ENCODE measurements at regions not wholly inside any gene's neighbourhood (a gene's known extent, or its start where the extent isn't known, plus 50 kb on each side); places are given as distances from the start of the nearest gene placed in this dataset.

DNA sequence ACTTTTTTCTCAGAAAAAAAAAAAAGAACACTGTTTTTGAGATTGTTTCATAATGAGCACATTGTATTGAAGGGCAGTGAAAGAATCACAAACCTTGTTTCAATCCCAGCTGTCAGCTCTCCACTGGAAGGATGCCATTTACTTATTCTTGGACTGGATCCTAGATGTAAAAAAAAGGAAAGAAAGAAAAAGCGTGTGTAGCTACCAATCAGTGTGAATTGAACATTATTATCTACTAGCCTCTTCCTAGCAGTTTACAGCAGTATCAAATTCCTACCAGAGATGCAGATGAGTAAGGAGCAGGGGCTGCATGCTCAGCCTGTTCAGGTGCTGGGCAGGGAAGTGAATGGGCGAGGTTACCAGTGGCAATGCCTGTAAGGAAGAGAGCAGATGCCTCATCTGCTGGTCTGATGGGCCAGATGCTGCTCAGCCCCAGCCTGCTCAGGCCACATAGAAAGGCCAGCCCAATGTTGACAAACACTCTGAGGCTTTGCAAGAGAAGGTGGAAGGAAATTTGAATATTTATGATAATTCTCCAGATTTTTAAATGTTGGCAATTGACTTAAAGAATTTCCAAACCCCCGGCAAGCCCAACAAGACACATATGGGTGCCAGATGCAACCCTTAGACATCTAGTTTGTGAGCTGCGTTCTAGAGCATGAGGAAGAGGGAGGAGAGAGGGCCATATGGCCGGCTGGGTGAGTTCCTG lies 189.5 kb downstream of the IBTK start:
- no CpG with 5 or more reads among the region's 5 CpGs for WGBS (ENCODE audit: extremely low coverage, insufficient read length, low lambda C conversion rate)
- H3K36me3 Mint-ChIP-seq (ENCODE audit: insufficient read depth in 1 of 3, low read depth in 3 of 3), result no peaks in the 10 kb centered on the region
- Histone ChIP-seq H3K4ac (ENCODE audit: low read depth, low read length) (no peak overlapping the region), H2AFZ (ENCODE audit: low read length) (no peak overlapping the region), H3K4me1 (ENCODE audit: insufficient read depth, low read length) (no peaks in the 10 kb centered on the region), H3K4me2 (ENCODE audit: insufficient read depth, insufficient read length, low read length) (no peak overlapping the region), H3K23me2 (ENCODE audit: insufficient read length, low read depth, low read length, poor library complexity, severe bottlenecking) (no peaks in the 10 kb centered on the region), H4K5ac (ENCODE audit: insufficient read length, low read depth, low read length) (no peak overlapping the region), H2BK15ac (ENCODE audit: low read depth, low read length) (no peak overlapping the region), H4K8ac (replicated peaks; ENCODE audit: insufficient read length, low read depth, low read length) (no peak overlapping the region), H2BK12ac (ENCODE audit: insufficient read length, low read depth, low read length) (no peak overlapping the region), H2BK5ac (ENCODE audit: insufficient read length, low read length) (no peak overlapping the region), H3K27ac (ENCODE audit: insufficient read length, low read depth, low read length) (no peak overlapping the region), H4K20me1 (ENCODE audit: control insufficient read depth, insufficient read depth, insufficient read length) (no peaks in the 10 kb centered on the region), H3K14ac (ENCODE audit: insufficient read depth, low read length) (no peak overlapping the region), H3K79me2 (ENCODE audit: insufficient read depth, low read length) (no peaks in the 10 kb centered on the region), H3K9ac (ENCODE audit: extremely low read depth, insufficient read length, low read length) (no peak overlapping the region), H2AK5ac (ENCODE audit: insufficient read length, low read length) (no peak overlapping the region), H3T11ph (ENCODE audit: low read length) (no peak overlapping the region), H2BK20ac (ENCODE audit: low read depth, low read length, poor library complexity, severe bottlenecking) (no peak overlapping the region), H4K91ac (ENCODE audit: insufficient read length, low read depth, low read length) (no peak overlapping the region), H3K56ac (ENCODE audit: insufficient read length, low read depth, low read length) (no peak overlapping the region), H3K79me1 (ENCODE audit: insufficient read depth, low read depth, low read length, poor library complexity, severe bottlenecking) (no peaks in the 10 kb centered on the region), H3K27me3 (ENCODE audit: insufficient read depth, low read length) (no peaks in the 10 kb centered on the region), H3K23ac (ENCODE audit: insufficient read length, low read depth, low read length) (no peak overlapping the region), H3K18ac (ENCODE audit: insufficient read length, low read depth, low read length) (no peak overlapping the region), H3K9me3 (ENCODE audit: control insufficient read depth, low read depth, low read length) (no peaks in the 10 kb centered on the region), H2BK120ac (ENCODE audit: low read depth, low read length, poor library complexity, severe bottlenecking) (no peak overlapping the region)
- H3K27ac Mint-ChIP-seq, result no peak overlapping the region
- no peak overlapping the region for H3K4me3 Mint-ChIP-seq
- H3K9me3 Mint-ChIP-seq, result no peaks in the 10 kb centered on the region
- no peaks in the 10 kb centered on the region for H3K4me1 Mint-ChIP-seq
- TF ChIP-seq, protein P1, sequence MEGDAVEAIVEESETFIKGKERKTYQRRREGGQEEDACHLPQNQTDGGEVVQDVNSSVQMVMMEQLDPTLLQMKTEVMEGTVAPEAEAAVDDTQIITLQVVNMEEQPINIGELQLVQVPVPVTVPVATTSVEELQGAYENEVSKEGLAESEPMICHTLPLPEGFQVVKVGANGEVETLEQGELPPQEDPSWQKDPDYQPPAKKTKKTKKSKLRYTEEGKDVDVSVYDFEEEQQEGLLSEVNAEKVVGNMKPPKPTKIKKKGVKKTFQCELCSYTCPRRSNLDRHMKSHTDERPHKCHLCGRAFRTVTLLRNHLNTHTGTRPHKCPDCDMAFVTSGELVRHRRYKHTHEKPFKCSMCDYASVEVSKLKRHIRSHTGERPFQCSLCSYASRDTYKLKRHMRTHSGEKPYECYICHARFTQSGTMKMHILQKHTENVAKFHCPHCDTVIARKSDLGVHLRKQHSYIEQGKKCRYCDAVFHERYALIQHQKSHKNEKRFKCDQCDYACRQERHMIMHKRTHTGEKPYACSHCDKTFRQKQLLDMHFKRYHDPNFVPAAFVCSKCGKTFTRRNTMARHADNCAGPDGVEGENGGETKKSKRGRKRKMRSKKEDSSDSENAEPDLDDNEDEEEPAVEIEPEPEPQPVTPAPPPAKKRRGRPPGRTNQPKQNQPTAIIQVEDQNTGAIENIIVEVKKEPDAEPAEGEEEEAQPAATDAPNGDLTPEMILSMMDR (conservative IDR thresholded peaks at IDR 0.05), result no peak
- no peaks in the 10 kb centered on the region for H3K27me3 Mint-ChIP-seq (ENCODE audit: low read depth)
- DNase-seq, result no peak

Measured in H9 (cell line).